HG03039 (cell line): ENCODE measurements at regions not wholly inside any gene's neighbourhood (a gene's known extent, or its start where the extent isn't known, plus 50 kb on each side); places are given as distances from the start of the nearest gene placed in this dataset.
"Not testable (repeated sequence)": the region's sequence is repeated elsewhere in the genome, so short reads cannot be mapped to it uniquely, and the experiment has no call there.

ENCODE experiments used
- ATAC-seq: cut with Tn5 transposase; IDR thresholded peaks from one replicate; pipeline ENCODE4 v1.9.1; 2021; ENCODE audit warnings: mild to moderate bottlenecking, moderate library complexity; ENCODE audit not compliant: unreplicated experiment

- ATAC-seq, result no peak
Observed at GRCh38 chr10:111261081-111261615, 184.3 kb downstream of the ADRA2A start.

- ATAC-seq, result no peak
Observed at GRCh38 chr10:111265341-111265740, 188.5 kb downstream of the ADRA2A start.

GRCh38 chr10:111266165-111266564 is 189.3 kb downstream of the ADRA2A start:
- ATAC-seq, result no peak

- ATAC-seq, result no peak
Observed at GRCh38 chr10:111267673-111268072, 190.8 kb downstream of the ADRA2A start.

- no peak for ATAC-seq
Observed at GRCh38 chr10:111273235-111273634, 196.4 kb downstream of the ADRA2A start.

- ATAC-seq, result no peak
Observed at GRCh38 chr10:111273635-111274034, 196.8 kb downstream of the ADRA2A start.

- ATAC-seq, result no peak
Observed at GRCh38 chr10:111275091-111275490, 198.3 kb downstream of the ADRA2A start.

- ATAC-seq, result no peak
Observed at GRCh38 chr10:111277661-111278060, 200.8 kb downstream of the ADRA2A start.

- no peak for ATAC-seq
Observed at GRCh38 chr10:111278266-111278665, 201.4 kb downstream of the ADRA2A start.

- no peak for ATAC-seq
Observed at GRCh38 chr10:111281516-111281915, 204.7 kb downstream of the ADRA2A start.

- no peak for ATAC-seq
Observed at GRCh38 chr10:111289461-111289860, 212.6 kb downstream of the ADRA2A start.

- ATAC-seq, result no peak
Observed at GRCh38 chr10:111290649-111291048, 213.8 kb downstream of the ADRA2A start.

GRCh38 chr10:111295788-111296187 is 219.0 kb downstream of the ADRA2A start:
- no peak for ATAC-seq

- ATAC-seq, result no peak
Observed at GRCh38 chr10:111297351-111297848, 220.6 kb downstream of the ADRA2A start.

- no peak for ATAC-seq
Observed at GRCh38 chr10:111298031-111298430, 221.2 kb downstream of the ADRA2A start.

GRCh38 chr10:111299037-111299436 is 222.2 kb downstream of the ADRA2A start:
- ATAC-seq, result no peak

- no peak for ATAC-seq
Observed at GRCh38 chr10:111303887-111304286, 227.1 kb downstream of the ADRA2A start.

- ATAC-seq, result no peak
Observed at GRCh38 chr10:111316722-111317212, 239.9 kb downstream of the ADRA2A start.

GRCh38 chr10:111319866-111320265 is 243.0 kb downstream of the ADRA2A start:
- ATAC-seq, result no peak

- no peak for ATAC-seq
Observed at GRCh38 chr10:111323389-111323966, 246.6 kb downstream of the ADRA2A start.

GRCh38 chr10:111332174-111332573 is 255.3 kb downstream of the ADRA2A start:
- not testable (repeated sequence) for ATAC-seq

- no peak for ATAC-seq
Observed at GRCh38 chr10:111335826-111336225, 259.0 kb downstream of the ADRA2A start.

GRCh38 chr10:111338035-111338434 is 261.2 kb downstream of the ADRA2A start:
- no peak for ATAC-seq
